HepG2 (cell line): ENCODE measurements at regions not wholly inside any gene's neighbourhood (a gene's known extent, or its start where the extent isn't known, plus 50 kb on each side); places are given as distances from the start of the nearest gene placed in this dataset.

Source experiments
- EZH2 ChIP-seq: conservative IDR thresholded peaks from 2 replicates; pipeline ENCODE4 v1.6.1; 2012; ENCODE audit warnings: mild to moderate bottlenecking, low read depth, low read length, moderate library complexity
- RBFOX2 ChIP-seq: fragments of 200-400 bp; formaldehyde crosslinking; IDR thresholded peaks from 2 replicates; pipeline ENCODE4 v1.6.1; 2017; ENCODE audit warnings: low read depth, mild to moderate bottlenecking, low read length

DNA sequence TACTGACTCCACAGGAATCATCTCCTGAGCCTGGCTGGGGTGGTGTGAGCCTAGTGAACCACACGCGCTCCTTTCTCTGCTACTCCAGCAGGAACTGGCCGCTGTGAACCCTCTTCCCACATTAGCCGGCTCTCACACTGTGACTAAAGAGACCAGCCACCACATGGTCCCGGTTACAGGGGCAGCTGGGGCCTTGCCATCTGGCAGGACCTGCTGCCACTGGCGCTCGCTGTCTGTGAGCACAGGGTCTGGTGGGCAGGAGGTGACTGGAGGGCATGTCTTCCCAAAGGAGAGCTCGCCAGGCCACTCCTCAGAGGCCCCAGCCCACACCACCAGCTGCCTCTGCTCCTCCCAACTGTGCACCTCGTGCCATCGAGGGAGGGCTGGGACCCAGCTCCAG is 99.3 kb downstream of the SINHCAF start:
- TF ChIP-seq RBFOX2 (no peak), EZH2 (no peak)
